Upper lobe of left lung (tissue), 6 donors: ENCODE measurements at regions not wholly inside any gene's neighbourhood (a gene's known extent, or its start where the extent isn't known, plus 50 kb on each side); places are given as distances from the start of the nearest gene placed in this dataset.
"Not testable (repeated sequence)": the region's sequence is repeated elsewhere in the genome, so short reads cannot be mapped to it uniquely, and the experiment has no call there.

Source experiments
- ATAC-seq, 2 donors: fragments of 200-7000 bp; cut with Tn5 transposase; one replicate each; pipeline ENCODE4 v1.9.1; 2022; ENCODE audit warnings: mild to moderate bottlenecking in 2 of 2, moderate library complexity in 2 of 2; ENCODE audit not compliant: low FRiP score in 2 of 2
- DNase-seq, 2 donors: peaks; one replicate each; pipeline ENCODE4 v3.0.0-alpha.2; 2019 to 2020
- H3K27ac ChIP-seq, 4 donors: fragments of 200-600 bp; sonication (generic); one replicate each; pipeline ENCODE4 v1.5.1; 2016 to 2019
- H3K27me3 ChIP-seq, 4 donors: fragments of 200-600 bp; sonication (generic); one replicate each; pipeline ENCODE4 v1.5.1; 2017 to 2019
- H3K36me3 ChIP-seq, 4 donors: fragments of 200-600 bp; sonication (generic); one replicate each; pipeline ENCODE4 v1.5.1; 2016 to 2019
- H3K4me1 ChIP-seq, 4 donors: fragments of 200-600 bp; sonication (generic); one replicate each; pipeline ENCODE4 v1.5.1; 2018 to 2019
- H3K4me3 ChIP-seq, 4 donors: fragments of 200-600 bp; sonication (generic); one replicate each; pipeline ENCODE4 v1.5.1; 2017 to 2019; ENCODE audit warnings: mild to moderate bottlenecking in 2 of 4, moderate library complexity in 1 of 4
- H3K9me3 ChIP-seq, 4 donors: fragments of 200-600 bp; sonication (generic); one replicate each; pipeline ENCODE4 v1.5.1; 2018 to 2019
- CTCF ChIP-seq, 6 experiments: fragments of 450-650 bp in 4 of 6; fragments of 200-600 bp in 2 of 6; sonication (generic) in 2 of 6; IDR thresholded peaks; one replicate each; pipeline ENCODE4 v1.5.1; 2016 to 2019; ENCODE audit warnings: antibody characterized with exemption in 6 of 6
- EP300 ChIP-seq, 4 donors: sonication (generic); formaldehyde crosslinking; IDR thresholded peaks; one replicate each; pipeline ENCODE4 v1.5.1; 2017; ENCODE audit warnings: antibody characterized with exemption in 4 of 4, control low read depth in 2 of 4
- POLR2A ChIP-seq, 4 donors: fragments of 450-650 bp; IDR thresholded peaks; one replicate each; pipeline ENCODE4 v1.5.1; 2016 to 2017; ENCODE audit warnings: antibody characterized with exemption in 4 of 4, mild to moderate bottlenecking in 2 of 4
- POLR2AphosphoS5 ChIP-seq, 2 donors: sonication (generic); formaldehyde crosslinking; IDR thresholded peaks; one replicate each; pipeline ENCODE4 v1.5.1; 2017; ENCODE audit warnings: antibody characterized with exemption in 2 of 2
- WGBS, 2 donors: methylation state at CpG; one replicate each; pipeline ENCODE4 v1.1.5; 2017 to 2018; 5-methylcytosine and 5-hydroxymethylcytosine counted together
- donor health status: DM: no; HTN: no; CAD: no; lungs with moderate emphysema.
- donor health status: DM: no; HTN: yes; CAD: no; lungs with severe emphysema.

GRCh38 chr20:30499123-30499522 lies 758.3 kb upstream of the DEFB115 start:
- Histone ChIP-seq H3K27me3 (no peaks in the 10 kb centered on the region), H3K4me3 (no peak overlapping the region), H3K36me3 (no peaks in the 10 kb centered on the region), H3K4me1 (no peaks in the 10 kb centered on the region), H3K27ac (no peak overlapping the region), H3K9me3 (no peaks in the 10 kb centered on the region)
- DNase-seq (no peak), ATAC-seq (no peak)
- no peak for TF ChIP-seq EP300 (IDR thresholded peaks at IDR 0.05)
- no peak for TF ChIP-seq POLR2AphosphoS5 (IDR thresholded peaks at IDR 0.05)
- no peak for TF ChIP-seq CTCF (IDR thresholded peaks at IDR 0.05)
- TF ChIP-seq POLR2A (IDR thresholded peaks at IDR 0.05), result no peak
- 35 to 54% methylated on average over 1 of the region's 1 CpG for WGBS, 2 donors

- H3K4me3 ChIP-seq, H3K4me1 ChIP-seq, H3K9me3 ChIP-seq, H3K27me3 ChIP-seq, H3K27ac ChIP-seq, ATAC-seq, DNase-seq, H3K36me3 ChIP-seq: not testable (repeated sequence)
- WGBS, 2 donors, result 14 to 41% methylated on average over 19 to 21 of the region's 26 CpGs
Observed at GRCh38 chr20:30499716-30500446, 757.6 kb upstream of the DEFB115 start.

GRCh38 chr20:30500447-30500820 lies 757.0 kb upstream of the DEFB115 start:
- not testable (repeated sequence) for H3K27ac ChIP-seq, H3K4me1 ChIP-seq, H3K9me3 ChIP-seq, DNase-seq, H3K36me3 ChIP-seq, ATAC-seq, H3K4me3 ChIP-seq, H3K27me3 ChIP-seq
- 10 to 20% methylated on average over 11 of the region's 11 CpGs for WGBS, 2 donors
- peak in 1 of 6 experiments; percentile 51 for TF ChIP-seq CTCF (IDR thresholded peaks at IDR 0.05)

- WGBS, 2 donors, result 58 to 73% methylated on average over 22 to 23 of the region's 23 CpGs
- DNase-seq, result no peak
- Histone ChIP-seq H3K9me3 (no peaks in the 10 kb centered on the region), H3K27ac (no peak overlapping the region), H3K36me3 (no peaks in the 10 kb centered on the region), H3K4me3 (no peak overlapping the region), H3K4me1 (no peaks in the 10 kb centered on the region), H3K27me3 (no peaks in the 10 kb centered on the region)
- no peak for ATAC-seq
- TF ChIP-seq POLR2A (IDR thresholded peaks at IDR 0.05), result no peak
- no peak for TF ChIP-seq CTCF (IDR thresholded peaks at IDR 0.05)
- no peak for TF ChIP-seq EP300 (IDR thresholded peaks at IDR 0.05)
- no peak for TF ChIP-seq POLR2AphosphoS5 (IDR thresholded peaks at IDR 0.05)
Observed at GRCh38 chr20:30500829-30501440, 756.5 kb upstream of the DEFB115 start.

- Histone ChIP-seq H3K4me1 (no peaks in the 10 kb centered on the region), H3K27ac (no peak overlapping the region), H3K4me3 (no peak overlapping the region), H3K36me3 (no peaks in the 10 kb centered on the region), H3K27me3 (no peaks in the 10 kb centered on the region), H3K9me3 (no peaks in the 10 kb centered on the region)
- ATAC-seq, result no peak
- TF ChIP-seq POLR2A (IDR thresholded peaks at IDR 0.05) (no peak), CTCF (IDR thresholded peaks at IDR 0.05) (no peak), POLR2AphosphoS5 (IDR thresholded peaks at IDR 0.05) (no peak), EP300 (IDR thresholded peaks at IDR 0.05) (no peak)
- DNase-seq, result no peak
Observed at GRCh38 chr20:30502670-30503069, 754.8 kb upstream of the DEFB115 start.

GRCh38 chr20:30503204-30503603 lies 754.3 kb upstream of the DEFB115 start:
- not testable (repeated sequence) for H3K27me3 ChIP-seq, H3K36me3 ChIP-seq, H3K4me3 ChIP-seq, H3K4me1 ChIP-seq, H3K27ac ChIP-seq, ATAC-seq, H3K9me3 ChIP-seq, DNase-seq
- WGBS, 2 donors, result 49 to 50% methylated on average over 1 of the region's 1 CpG
